Cardiac fibroblast (primary cell): ENCODE measurements at regions not wholly inside any gene's neighbourhood (a gene's known extent, or its start where the extent isn't known, plus 50 kb on each side); places are given as distances from the start of the nearest gene placed in this dataset.

Experiments
- DNase-seq, 2 donors: peaks; one replicate each; pipeline versions ENCODE4 v3.0.0 to v3.0.0-alpha.2; 2010; ENCODE audit warnings: low read depth in 2 of 2
- H3K4me3 ChIP-seq, 2 donors: replicated peaks in 1 of 2; 1 replicate in 1 of 2; 2 replicates in 1 of 2; pipeline ENCODE4 v1.5.1; 2011; ENCODE audit warnings: low read depth in 2 of 2, low read length in 2 of 2, mild to moderate bottlenecking in 2 of 2, moderate library complexity in 1 of 2
- CTCF ChIP-seq: IDR thresholded peaks from one replicate; pipeline ENCODE4 v1.5.1; 2011; ENCODE audit warnings: low read depth, mild to moderate bottlenecking, low read length, inconsistent platforms

- DNase-seq = peak; percentile 27 to 36
- H3K4me3 ChIP-seq = no peak overlapping the region
- TF ChIP-seq CTCF = peak; percentile 19
Observed at GRCh38 chr18:25561918-25562317, 210.0 kb upstream of the ZNF521 start.

- H3K4me3 ChIP-seq = no peak overlapping the region
- TF ChIP-seq CTCF = no peak
Observed at GRCh38 chr18:25560369-25560768, 208.4 kb upstream of the ZNF521 start.

DNA sequence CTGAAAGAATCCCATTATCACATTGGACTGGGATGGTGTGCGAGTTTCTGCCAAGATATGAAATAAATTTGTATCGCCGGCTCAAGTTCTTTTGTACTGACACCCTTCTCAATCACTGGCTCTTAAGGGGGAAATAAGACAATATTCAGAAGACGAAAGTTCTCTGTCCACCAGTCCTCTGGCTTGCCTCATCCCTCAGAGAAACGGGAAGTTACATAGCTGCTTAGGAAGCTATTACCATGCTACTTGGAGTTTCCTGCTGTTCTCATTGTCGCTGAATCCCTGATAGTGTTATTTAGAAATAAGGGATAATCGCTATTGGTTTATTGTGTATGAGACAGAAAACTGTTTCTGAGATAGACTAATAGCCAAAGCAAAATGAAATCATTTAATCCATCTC lies 205.0 kb upstream of the ZNF521 start:
- H3K4me3 ChIP-seq = no peak overlapping the region
- no peak for TF ChIP-seq CTCF
- no peak for DNase-seq

More at GRCh38 chr18:25560369-25560768, 208.4 kb upstream of the ZNF521 start:
- DNase-seq = no peak

- DNase-seq = no peak
- no peak for TF ChIP-seq CTCF
Observed at GRCh38 chr18:25553631-25554263, 201.8 kb upstream of the ZNF521 start.

DNA sequence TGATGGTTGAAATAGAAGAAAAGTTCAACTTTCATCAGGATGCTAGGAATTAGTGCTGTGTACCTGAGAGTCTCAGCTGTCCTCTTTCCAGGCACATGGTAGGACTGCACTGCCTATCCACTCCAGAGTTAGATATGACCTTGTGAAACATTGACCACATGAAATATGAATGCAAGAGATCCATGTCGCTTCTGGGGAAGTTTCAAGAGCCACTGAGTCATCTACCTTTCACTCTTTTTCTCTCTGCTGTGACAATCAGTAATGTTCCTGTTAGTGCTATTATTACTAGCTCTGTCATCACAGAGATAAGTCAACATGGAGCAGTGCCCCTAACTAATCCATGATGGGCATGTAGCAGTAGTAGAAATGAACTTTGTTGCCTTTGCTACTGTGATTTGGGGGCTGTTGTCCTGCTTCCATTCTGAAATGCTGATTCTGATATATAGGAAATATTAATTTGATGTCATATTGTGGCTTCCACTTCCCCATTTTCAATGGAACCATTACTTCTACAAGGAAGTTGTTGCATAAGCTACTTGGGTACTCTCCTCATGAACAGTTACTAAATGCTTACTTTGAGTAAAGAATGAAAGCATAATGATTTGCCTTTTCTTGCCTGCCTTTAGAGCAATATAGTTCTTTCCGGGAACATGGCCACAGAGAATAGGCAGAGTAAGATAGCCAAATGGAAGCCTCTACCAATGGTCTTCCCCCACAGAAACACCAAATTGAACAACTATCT lies 192.8 kb upstream of the ZNF521 start:
- TF ChIP-seq CTCF = no peak
- no peak overlapping the region for H3K4me3 ChIP-seq
- DNase-seq = no peak

More at GRCh38 chr18:25553631-25554263, 201.8 kb upstream of the ZNF521 start:
- no peak overlapping the region for H3K4me3 ChIP-seq

- DNase-seq = no peak
- no peak for TF ChIP-seq CTCF
- no peak overlapping the region for H3K4me3 ChIP-seq
Observed at GRCh38 chr18:25538175-25538922, 186.4 kb upstream of the ZNF521 start.
